SKM-1 treated with dmso at 0.1 percent for 144 hours (cell line): ENCODE measurements at regions not wholly inside any gene's neighbourhood (a gene's known extent, or its start where the extent isn't known, plus 50 kb on each side); places are given as distances from the start of the nearest gene placed in this dataset.
"Not testable (repeated sequence)": the region's sequence is repeated elsewhere in the genome, so short reads cannot be mapped to it uniquely, and the experiment has no call there.

Experiments
- DNase-seq: peaks from one replicate; lab custom pipeline; 2025; ENCODE audit not compliant: unreplicated experiment; lab: John Stamatoyannopoulos, UW

DNA sequence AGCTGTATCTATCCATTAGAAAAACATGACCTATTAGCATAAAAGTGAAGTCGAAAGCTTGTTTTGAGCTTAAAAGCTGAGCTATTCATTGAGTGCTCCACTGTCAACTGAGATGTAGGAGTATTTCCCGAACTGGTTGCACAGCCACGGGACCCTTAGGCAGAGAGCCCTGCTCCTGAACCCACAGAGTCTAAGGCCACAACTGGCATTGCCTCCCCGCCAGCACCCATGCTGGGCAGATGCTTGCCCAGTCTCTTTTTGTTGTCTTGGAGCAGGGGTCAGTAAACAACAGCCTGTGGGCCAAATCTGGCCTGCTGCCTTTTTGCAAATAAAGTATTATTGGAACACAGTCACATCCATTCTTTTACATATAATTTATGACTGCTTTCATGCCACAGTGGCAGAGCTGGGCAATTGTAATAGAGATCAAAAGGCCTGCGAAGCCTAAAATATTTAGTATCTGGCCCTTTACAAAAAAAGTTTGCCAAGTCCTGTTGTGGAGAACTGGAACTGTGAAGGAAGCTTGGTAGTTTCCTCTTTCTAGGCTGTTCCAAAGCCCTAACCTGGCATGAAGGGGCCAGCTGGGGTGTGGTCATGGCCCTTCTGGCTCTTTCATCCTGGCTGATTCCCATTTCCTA is 58.4 kb upstream of the WAPL start:
- DNase-seq = no peak

DNA sequence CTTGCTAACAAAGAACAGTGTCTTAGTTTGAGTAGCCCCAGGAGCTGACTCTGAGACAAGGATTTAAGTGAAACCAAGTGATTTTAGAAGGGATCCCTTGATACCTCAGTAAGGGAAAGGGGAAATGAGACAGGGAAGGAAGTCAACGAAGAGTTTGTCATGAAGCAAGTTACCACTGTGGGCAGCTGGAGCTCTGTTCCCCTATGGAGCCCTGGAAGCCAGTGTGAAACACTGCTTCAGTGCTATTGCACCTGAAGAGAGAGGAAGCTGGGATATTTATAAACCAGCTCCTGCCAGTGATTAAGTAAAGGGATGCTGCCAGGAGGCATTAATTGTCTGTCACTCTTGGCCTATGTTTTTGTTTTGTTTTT is 58.9 kb upstream of the WAPL start:
- DNase-seq = peak; percentile 92

DNA sequence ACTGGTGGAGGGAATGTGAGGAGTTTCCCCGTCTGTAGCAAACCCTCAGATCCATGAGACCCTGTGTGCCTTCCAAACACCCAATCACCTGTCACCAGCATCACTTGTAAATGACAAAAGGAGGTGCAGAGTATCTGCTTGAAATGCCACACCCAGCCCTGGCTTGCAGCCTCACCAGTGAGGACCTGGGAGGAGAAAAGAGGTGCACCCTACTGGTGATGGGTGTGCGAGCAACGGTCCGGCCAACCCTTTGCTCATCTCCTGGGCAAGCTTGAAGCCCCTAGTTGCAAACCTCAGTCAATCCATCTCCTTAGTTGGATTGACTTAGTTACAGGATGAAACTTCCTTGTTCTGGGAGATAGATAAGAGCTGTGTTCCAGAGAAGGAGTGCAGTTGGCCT is 62.4 kb upstream of the WAPL start:
- DNase-seq = no peak

DNA sequence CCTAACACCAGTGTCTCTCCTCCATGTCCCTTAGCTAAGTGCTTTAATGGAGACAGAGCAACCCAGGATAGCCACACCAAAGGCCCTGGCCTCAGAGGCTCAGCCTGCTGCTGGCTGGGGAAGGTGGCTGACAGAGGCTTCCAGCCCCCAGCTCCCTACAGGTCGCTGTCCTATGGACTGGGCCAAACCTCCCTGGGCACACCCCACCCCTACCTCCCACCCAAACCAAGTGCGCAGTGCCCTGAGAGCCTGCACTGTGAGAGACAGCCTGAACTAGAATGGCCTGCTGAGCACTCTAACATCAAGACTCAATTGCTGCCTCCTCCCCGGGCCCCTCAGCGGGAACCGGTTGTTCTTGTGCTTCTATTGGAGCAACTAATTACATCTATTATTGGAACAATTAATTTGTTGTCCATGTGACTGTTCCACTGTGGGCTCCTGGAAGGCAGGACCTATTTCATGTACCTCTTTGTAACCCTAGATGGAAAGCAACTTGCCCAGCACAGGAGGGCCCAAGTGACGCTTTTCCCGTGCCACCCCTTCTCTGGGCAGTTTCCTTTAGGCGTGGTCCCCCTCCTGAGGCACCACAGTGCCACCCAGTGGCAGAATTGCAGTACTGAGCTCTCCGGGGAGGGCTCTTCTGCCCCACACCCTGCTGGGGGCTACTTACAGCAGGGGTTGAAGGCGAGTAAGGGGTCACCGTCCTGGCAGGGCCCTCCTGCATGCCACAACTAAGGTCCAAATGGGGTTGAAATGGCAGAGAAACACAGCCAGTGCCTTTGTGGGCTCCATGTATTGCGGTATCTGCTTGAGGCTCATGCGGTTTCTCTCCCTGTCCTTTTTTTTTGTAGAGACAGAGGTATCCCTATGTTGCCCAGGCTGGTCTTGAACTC is 63.7 kb upstream of the WAPL start:
- peak; percentile 43 for DNase-seq

DNA sequence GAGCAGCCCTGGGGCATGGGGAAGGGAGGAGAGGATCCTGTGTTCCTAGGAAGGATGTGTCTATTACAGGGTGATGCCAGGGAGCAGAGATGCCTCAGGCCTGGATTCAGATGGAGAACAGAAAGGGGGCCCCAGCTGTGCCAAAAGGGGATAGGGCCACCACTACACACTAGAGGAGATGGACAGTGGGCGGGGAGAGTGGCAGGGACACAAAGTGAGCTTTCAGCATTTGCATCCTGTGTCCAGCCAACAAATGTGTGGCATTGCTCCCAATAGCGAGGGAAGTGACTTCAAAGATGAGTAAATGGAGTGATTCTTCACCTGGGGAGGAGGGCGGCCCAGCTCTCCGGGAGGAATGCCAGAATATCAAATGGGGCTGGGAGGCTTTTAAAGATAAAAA is 64.9 kb upstream of the WAPL start:
- no peak for DNase-seq

DNA sequence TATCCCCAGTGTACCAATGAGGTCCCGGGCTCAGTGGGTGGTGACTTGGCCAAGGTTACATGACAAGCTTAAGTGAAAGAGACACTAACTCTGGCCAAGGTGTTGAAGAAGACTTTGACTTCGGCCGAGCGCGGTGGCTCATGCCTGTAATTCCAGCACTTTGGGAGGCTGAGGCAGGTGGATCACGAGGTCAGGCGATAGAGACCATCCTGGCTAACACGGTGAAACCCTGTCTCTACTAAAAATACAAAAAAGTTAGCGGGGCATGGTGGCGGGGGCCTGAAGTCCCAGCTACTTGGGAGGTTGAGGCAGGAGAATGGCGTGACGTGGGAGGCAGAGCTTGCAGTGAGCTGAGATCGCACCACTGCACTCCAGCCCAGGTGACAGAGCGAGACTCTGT is 65.6 kb upstream of the OPN4 start:
- not testable (repeated sequence) for DNase-seq

DNA sequence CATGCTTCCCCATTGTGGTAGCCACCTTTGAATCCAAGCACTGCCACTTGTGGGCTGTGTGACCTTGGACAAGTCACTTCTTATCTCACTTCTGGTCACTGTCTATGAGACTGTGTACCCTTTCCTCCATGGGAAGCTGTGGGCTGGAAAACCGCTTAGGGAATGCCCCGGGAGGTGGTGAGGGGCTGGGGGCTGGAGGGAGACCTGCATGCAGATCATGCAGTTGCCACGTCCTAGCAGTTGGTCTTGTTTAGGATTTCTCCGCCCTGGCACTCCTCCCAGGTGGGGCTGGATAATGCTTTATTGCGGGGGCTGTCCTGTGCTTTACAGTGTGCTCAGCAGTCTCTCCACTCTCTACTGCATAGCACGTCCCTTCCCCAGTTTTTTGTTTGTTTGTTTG is 62.9 kb upstream of the OPN4 start:
- no peak for DNase-seq

DNA sequence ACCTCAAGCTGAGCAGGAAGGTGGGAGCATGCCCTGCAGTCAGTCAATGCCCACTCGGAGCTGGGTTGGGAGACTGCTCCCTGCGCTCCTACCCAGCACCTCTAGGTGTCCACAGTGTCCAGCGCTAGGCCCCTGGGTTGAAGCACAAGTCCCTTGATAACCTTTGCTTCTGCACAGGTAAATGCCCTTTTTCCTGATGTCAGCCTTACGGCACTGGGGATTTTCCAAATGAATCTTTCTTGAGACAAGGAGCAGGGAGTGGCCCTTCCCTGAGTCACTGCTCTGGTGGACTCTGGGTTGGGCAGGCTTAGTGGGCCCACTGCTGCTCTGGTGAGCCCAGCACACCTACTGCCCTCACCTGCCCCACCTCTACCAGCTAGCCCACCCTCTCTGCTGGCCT is 61.9 kb upstream of the OPN4 start:
- no peak for DNase-seq

DNA sequence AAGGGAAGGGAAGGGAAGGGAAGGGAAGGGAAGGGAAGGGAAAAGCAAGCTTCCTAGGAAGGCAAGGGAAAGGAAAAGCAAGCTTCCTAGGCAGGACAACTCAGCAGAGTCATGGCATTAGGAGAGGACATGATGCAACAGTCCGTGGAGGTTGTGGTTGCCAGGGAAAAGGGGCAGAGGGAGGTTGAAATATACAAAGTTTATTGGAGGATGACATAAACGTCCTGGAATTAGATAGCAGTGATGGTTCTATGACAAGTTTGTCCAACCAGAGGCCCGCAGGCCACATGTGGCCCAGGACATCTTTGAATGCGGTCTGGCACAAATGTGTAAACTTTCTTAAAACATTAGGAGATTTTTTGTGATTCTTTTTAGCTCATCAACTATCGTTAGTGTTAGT is 59.8 kb upstream of the OPN4 start:
- DNase-seq = no peak

DNA sequence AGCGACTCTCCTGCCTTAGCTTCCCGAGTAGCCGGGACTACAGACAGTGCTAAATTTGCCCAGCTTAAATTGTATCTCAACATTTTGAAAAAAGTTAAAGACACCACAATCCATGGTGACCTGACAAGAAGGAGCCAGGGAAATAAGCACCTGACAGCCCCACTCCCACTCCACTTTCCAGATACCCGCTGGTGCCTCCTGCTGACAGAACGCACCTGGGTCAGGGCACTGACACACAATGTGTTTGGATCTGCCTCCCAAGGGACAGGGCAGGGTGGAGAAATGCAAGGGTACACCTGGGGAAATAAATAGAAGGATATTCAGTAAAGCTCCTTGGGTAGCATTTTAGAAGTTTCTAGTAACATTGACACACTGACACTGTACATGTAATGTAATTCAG is 58.9 kb upstream of the OPN4 start:
- no peak for DNase-seq

DNA sequence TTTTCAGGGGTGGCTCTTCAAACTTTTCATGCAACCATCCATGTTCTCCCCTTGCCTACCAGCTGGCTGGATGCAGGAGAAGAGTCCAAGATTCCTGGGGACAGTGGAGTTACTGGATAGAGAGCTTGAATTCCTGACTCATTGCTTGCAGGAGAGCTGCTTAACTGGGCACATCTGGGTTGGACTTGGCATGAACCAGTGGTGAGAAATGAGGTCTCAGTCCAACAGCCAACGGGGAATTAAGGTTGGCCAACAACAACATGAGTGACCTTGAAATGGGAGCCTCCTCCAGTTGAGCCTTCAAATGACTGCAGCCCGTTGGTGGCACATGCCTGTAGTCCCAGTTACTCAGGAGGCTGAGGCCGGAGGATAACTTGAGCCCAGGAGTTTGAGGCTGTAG is 58.1 kb upstream of the OPN4 start:
- DNase-seq = no peak

DNA sequence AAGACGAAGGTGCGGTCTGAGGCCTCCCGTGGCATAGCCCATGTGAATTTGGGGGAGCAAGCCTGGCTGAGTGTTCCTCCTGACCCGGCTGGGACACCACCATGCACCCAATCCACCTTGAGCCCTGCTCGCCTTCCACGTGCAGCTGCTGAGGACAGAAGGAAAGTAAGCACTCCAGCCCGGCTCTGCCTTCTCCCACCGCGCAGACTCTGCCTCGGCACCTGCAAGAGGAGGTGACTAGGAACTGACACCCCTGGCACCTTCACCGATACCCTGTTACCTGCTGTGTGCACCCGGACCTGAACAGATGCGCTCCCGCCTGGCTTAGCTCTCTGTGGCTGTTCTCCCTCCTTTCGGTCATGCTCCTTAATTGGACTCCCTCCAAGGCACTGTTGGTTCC is 57.0 kb upstream of the OPN4 start:
- no peak for DNase-seq

DNA sequence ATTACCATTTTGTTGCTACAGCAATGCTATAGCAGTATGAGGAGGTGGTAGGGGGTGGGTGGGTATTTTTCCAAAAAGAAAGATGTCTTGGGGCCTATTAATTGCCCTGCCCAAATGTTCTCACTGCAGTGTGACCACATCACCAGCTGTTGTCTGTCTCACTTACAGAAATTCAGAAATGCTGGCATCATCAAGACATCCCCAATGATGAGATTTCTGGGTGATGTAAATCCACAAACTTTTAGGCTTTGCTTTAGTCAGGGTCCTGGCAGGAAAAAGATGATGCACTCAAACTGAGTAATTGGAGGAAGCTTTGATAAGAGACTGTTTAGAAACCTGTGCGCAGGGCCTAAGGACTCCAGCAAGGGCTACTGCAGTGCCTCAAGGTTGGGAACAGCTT is 56.2 kb upstream of the OPN4 start:
- no peak for DNase-seq

DNA sequence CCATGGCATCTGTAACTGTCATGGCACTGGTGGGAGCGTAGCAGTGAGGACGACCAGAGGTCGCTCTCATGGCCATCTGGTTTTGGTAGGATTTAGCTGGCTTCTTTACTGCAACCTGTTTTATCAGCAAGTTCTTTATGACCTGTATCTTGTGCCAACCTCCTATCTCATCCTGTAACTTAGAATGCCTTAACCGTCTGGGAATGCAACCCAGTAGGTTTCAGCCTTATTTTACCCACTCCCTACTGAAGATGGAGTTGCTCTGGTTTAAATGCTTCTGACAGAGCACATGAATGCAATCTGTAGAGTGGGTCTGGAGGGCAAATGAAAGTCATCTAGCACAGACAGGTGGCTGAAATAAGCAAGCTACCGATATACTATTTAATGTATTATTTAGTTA is 55.3 kb upstream of the OPN4 start:
- no peak for DNase-seq

DNA sequence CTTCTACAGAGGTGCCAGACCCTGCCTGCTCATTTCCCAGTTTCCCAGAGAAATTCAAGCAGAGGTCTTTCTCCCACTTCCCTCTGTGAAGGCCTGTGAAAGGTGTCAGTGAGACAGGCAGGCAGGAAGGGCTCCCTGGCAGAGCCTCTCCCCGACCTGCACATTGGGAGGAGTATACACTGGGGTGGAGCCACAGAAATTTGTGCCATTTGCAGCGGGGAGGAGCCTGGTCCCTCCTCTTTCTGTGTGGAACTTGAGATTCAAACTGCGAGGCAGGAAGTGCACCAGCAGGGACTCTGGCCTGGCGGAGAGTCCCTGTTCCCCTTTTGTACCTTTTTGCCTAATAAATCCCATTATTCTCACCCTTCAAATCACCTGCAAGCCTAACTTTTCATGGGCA is 54.6 kb upstream of the OPN4 start:
- peak; percentile 33 for DNase-seq

DNA sequence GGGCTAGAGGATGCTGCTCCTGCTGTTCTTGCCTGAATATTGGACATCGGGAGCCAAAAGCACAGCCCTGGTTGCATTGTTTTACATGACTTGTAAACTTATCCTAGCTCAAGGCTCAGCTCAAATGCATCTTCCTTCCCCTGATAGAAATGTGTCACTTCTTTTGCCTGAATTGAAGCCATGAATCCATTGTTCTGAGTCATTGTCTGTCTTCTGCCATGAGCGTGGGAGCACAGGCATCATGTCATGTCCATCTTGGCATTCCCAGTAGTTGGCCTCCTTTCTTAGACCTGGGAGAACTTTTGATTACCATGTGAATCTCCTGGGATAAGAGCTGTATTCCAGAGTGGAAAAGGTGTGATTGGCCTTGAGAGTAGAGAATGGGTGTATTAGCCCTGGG is 54.1 kb upstream of the OPN4 start:
- no peak for DNase-seq

DNA sequence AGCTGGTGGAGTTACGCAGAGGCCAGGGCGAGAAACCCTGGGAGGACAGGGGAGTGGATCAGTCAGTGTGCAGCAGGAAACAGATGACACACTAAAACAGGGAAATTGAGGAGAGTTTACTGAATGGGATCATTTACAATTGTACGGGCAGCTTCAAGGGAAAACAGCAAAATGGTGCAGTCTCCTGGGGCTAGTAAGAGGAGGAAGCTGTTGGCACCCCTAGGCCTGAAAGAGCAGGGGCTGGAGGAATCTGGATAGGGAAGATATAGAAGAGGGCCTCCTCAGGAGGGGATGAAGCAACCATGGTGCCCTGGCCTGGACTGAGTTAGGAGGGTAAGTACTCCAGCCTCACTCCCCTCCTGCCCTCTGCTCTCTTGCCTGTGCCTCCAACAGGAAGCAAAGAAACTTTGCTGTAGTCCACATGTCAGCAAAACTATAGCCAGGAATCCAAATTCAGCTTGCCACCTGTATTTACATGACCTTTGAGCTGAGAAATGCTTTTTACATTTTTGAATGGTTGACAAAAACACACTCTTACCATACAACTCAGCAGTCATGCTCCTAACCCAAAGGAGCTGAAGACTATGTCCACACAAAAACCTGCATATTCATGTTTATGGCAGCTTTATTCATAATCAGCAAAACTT is 52.3 kb upstream of the OPN4 start:
- no peak for DNase-seq

DNA sequence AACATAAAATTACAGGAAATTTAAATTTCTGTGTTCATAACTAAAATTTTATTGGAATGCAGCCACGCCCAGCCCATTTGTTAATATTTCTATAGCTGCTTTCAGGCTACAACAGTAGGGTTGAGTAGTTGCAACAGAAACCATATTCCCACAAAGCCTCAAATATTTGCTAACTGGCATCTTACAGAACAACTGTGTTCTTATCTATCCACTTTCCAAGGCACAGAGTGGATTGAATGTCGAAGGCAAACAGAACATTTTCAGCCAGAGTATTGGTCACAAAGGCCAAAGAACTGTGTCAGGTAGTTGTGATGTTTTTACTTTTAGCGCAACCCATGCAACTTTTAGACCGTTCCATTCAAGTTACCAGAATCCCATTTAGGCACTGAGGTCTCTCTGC is 51.1 kb upstream of the OPN4 start:
- DNase-seq = no peak
